ENCODE measurements at regions not wholly inside any gene's neighbourhood (a gene's known extent, or its start where the extent isn't known, plus 50 kb on each side); places are given as distances from the start of the nearest gene placed in this dataset.

DNA sequence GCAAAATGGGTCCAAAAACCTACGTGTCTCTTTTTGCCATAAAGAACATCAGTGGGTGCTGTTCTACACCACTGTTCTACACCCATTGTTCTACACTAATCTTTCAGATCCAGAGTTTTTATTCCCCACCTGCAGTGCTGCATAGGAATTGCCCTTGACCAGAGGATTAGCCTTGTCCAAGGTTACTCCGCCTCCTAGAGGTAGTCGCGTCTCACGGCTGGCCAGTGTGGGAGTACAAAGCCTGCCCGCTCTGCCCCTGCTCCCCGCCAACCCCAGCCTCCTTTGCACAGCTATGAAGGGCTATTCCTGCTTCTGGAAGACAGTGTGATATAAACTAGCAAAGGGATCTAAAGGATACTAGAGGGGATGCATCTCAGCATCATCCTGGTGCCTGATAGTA is 222.1 kb upstream of the LMCD1 start:
- H3K9me3 ChIP-seq (ENCODE audit: control extremely low read depth in 1 of 5, control insufficient read depth in 4 of 5, insufficient read depth in 2 of 5, low read depth in 1 of 5, low read length in 4 of 5): no peaks in the 10 kb centered on the region
- H3K36me3 ChIP-seq (ENCODE audit: control insufficient read depth in 4 of 4, insufficient read depth in 4 of 4, low read length in 3 of 4): no peaks in the 10 kb centered on the region
- 98% methylated on average over 6 of the region's 7 CpGs for WGBS (ENCODE audit: insufficient coverage)
- no peaks in the 10 kb centered on the region for H3K27me3 ChIP-seq (replicated peaks in 2 of 5; ENCODE audit: control insufficient read depth in 4 of 5, insufficient read depth in 5 of 5, low read length in 4 of 5)
- no peak for DNase-seq
- H3K27ac ChIP-seq (ENCODE audit: insufficient read depth in 1 of 2, low read depth in 1 of 2, low read length in 2 of 2, poor library complexity in 1 of 2, severe bottlenecking in 2 of 2): no peak overlapping the region
- CTCF ChIA-PET: interaction anchor here (0.6 kb wide), 1 partner anchor 8 kb away, joined by 3 read pairs; no protein-coding TSS in a partner anchor
- H3K4me3 ChIP-seq (ENCODE audit: control insufficient read depth in 1 of 7, extremely low read depth in 1 of 7, insufficient read depth in 4 of 7, low read depth in 2 of 7, low read length in 6 of 7): no peak overlapping the region
- no peaks in the 10 kb centered on the region for H3K4me1 ChIP-seq (ENCODE audit: control extremely low read depth in 1 of 4, control insufficient read depth in 4 of 4, insufficient read depth in 4 of 4, low read length in 3 of 4)
- POLR2A ChIA-PET: no interaction called here

DNA sequence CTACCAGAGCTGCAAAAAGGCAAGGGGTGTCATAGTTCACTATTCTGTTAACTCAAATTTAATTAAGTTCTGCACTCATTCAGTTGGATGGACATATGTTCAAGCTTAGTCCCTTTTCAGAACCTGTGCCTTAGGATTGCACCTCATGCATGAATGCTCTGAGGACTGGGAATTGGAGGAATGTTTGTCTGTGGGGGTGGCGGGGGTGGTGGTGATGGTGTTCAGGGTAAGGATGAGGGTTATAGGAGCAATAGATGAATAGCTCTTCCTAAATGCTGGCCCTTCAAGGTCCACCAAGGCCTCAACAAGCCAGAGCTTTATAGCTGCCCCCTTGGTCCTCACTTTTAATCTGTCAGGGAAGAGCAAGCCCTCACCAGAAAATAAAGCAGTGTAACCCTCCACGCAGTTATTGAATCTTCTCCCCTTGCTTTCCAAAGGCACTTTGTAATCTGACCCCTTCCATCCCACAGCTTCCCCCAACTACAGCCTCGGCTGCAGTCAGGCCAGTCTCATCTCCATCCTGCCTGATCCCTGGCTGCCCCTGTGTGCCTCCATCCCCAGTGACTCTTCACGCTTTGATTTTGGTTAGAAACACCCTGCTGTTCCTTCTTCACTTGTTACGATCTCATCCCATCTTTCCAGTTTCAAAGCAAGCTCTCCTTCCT is 221.6 kb upstream of the LMCD1 start:
- Histone ChIP-seq H3K36me3 (ENCODE audit: control insufficient read depth in 4 of 4, insufficient read depth in 4 of 4, low read length in 3 of 4) (no peaks in the 10 kb centered on the region), H3K4me3 (ENCODE audit: control insufficient read depth in 1 of 7, extremely low read depth in 1 of 7, insufficient read depth in 4 of 7, low read depth in 2 of 7, low read length in 6 of 7) (no peak overlapping the region), H3K27me3 (replicated peaks in 2 of 5; ENCODE audit: control insufficient read depth in 4 of 5, insufficient read depth in 5 of 5, low read length in 4 of 5) (no peaks in the 10 kb centered on the region), H3K27ac (ENCODE audit: insufficient read depth in 1 of 2, low read depth in 1 of 2, low read length in 2 of 2, poor library complexity in 1 of 2, severe bottlenecking in 2 of 2) (no peak overlapping the region), H3K9me3 (ENCODE audit: control extremely low read depth in 1 of 5, control insufficient read depth in 4 of 5, insufficient read depth in 2 of 5, low read depth in 1 of 5, low read length in 4 of 5) (no peaks in the 10 kb centered on the region), H3K4me1 (ENCODE audit: control extremely low read depth in 1 of 4, control insufficient read depth in 4 of 4, insufficient read depth in 4 of 4, low read length in 3 of 4) (no peaks in the 10 kb centered on the region)
- ChIA-PET CTCF (no interaction called here), POLR2A (no interaction called here)
- no peak for DNase-seq
- WGBS (ENCODE audit: insufficient coverage): 95% methylated on average over 4 of the region's 5 CpGs

DNA sequence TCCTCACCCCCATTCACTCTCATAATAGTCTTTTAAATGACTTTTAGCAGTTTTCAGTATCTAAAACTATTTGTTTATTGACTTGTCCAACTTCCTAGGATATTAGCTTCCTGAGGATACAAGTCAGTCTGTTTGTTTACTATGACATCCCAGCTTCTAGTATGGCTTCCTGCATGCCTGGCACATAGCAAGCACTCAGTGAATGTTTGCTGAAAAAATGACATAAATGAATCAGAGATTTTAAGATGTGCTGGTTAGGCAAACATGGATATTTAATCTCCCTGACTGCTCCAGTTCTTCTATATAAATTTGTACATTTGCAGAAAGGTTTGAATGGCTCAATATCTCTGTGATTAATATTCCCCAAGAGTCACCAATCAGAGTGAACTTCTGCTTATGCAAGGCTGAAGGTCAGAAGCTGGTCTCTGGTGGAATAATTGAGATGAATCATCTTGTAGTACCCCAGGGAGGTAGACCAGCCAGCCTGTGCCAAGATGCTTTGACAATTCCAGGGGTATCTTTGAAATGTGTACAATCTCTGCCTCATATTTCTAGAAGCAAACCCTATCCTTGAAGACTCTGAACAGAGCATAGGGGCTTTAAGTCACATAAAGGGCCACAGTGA is 219.0 kb upstream of the LMCD1 start:
- DNase-seq: no peak
- no peaks in the 10 kb centered on the region for H3K36me3 ChIP-seq (ENCODE audit: control insufficient read depth in 4 of 4, insufficient read depth in 4 of 4, low read length in 3 of 4)
- H3K27ac ChIP-seq (ENCODE audit: insufficient read depth in 1 of 2, low read depth in 1 of 2, low read length in 2 of 2, poor library complexity in 1 of 2, severe bottlenecking in 2 of 2): no peak overlapping the region
- ChIA-PET CTCF (interaction anchor here (1.5 kb wide), 1 partner anchor 31 kb away, joined by 3 read pairs; no protein-coding TSS in a partner anchor), POLR2A (no interaction called here)
- no peaks in the 10 kb centered on the region for H3K9me3 ChIP-seq (ENCODE audit: control extremely low read depth in 1 of 5, control insufficient read depth in 4 of 5, insufficient read depth in 2 of 5, low read depth in 1 of 5, low read length in 4 of 5)
- no peaks in the 10 kb centered on the region for H3K27me3 ChIP-seq (replicated peaks in 2 of 5; ENCODE audit: control insufficient read depth in 4 of 5, insufficient read depth in 5 of 5, low read length in 4 of 5)
- H3K4me3 ChIP-seq (ENCODE audit: control insufficient read depth in 1 of 7, extremely low read depth in 1 of 7, insufficient read depth in 4 of 7, low read depth in 2 of 7, low read length in 6 of 7): no peak overlapping the region
- no peaks in the 10 kb centered on the region for H3K4me1 ChIP-seq (ENCODE audit: control extremely low read depth in 1 of 4, control insufficient read depth in 4 of 4, insufficient read depth in 4 of 4, low read length in 3 of 4)

GRCh38 chr3:8283193-8283592 is 218.4 kb upstream of the LMCD1 start:
- no peaks in the 10 kb centered on the region for H3K36me3 ChIP-seq (ENCODE audit: control insufficient read depth in 4 of 4, insufficient read depth in 4 of 4, low read length in 3 of 4)
- WGBS (ENCODE audit: insufficient coverage): no CpG with 5 or more reads among the region's 1 CpG
- H3K27ac ChIP-seq (ENCODE audit: insufficient read depth in 1 of 2, low read depth in 1 of 2, low read length in 2 of 2, poor library complexity in 1 of 2, severe bottlenecking in 2 of 2): no peak overlapping the region
- no peak for DNase-seq
- H3K4me3 ChIP-seq (ENCODE audit: control insufficient read depth in 1 of 7, extremely low read depth in 1 of 7, insufficient read depth in 4 of 7, low read depth in 2 of 7, low read length in 6 of 7): no peak overlapping the region
- no peaks in the 10 kb centered on the region for H3K27me3 ChIP-seq (replicated peaks in 2 of 5; ENCODE audit: control insufficient read depth in 4 of 5, insufficient read depth in 5 of 5, low read length in 4 of 5)
- POLR2A ChIA-PET: no interaction called here
- H3K9me3 ChIP-seq (ENCODE audit: control extremely low read depth in 1 of 5, control insufficient read depth in 4 of 5, insufficient read depth in 2 of 5, low read depth in 1 of 5, low read length in 4 of 5): no peaks in the 10 kb centered on the region
- H3K4me1 ChIP-seq (ENCODE audit: control extremely low read depth in 1 of 4, control insufficient read depth in 4 of 4, insufficient read depth in 4 of 4, low read length in 3 of 4): no peaks in the 10 kb centered on the region
- CTCF ChIA-PET: interaction anchor here (1.5 kb wide), 1 partner anchor 31 kb away, joined by 3 read pairs; no protein-coding TSS in a partner anchor

DNA sequence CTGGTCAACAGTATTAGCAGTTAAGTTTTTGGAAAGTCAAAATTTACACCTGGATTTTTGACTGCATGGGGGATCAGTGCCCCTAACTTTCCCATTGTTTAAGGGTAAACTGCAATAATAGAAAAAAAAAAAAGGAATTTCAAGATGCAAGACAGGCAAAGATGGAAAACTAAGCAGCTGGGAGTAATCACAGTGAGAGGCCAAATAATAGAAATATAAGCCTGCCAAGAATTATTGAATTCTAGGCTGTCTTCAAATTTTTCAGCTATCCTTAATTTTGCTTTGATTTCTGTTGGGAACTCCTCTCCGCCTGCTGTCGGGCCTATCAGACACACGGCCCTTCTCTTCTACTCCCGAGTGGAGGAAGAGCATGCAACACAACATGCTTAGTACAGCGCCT is 215.5 kb upstream of the LMCD1 start:
- Histone ChIP-seq H3K27me3 (replicated peaks in 2 of 5; ENCODE audit: control insufficient read depth in 4 of 5, insufficient read depth in 5 of 5, low read length in 4 of 5) (no peaks in the 10 kb centered on the region), H3K4me1 (ENCODE audit: control extremely low read depth in 1 of 4, control insufficient read depth in 4 of 4, insufficient read depth in 4 of 4, low read length in 3 of 4) (no peaks in the 10 kb centered on the region), H3K9me3 (ENCODE audit: control extremely low read depth in 1 of 5, control insufficient read depth in 4 of 5, insufficient read depth in 2 of 5, low read depth in 1 of 5, low read length in 4 of 5) (no peaks in the 10 kb centered on the region), H3K36me3 (ENCODE audit: control insufficient read depth in 4 of 4, insufficient read depth in 4 of 4, low read length in 3 of 4) (no peaks in the 10 kb centered on the region), H3K27ac (ENCODE audit: insufficient read depth in 1 of 2, low read depth in 1 of 2, low read length in 2 of 2, poor library complexity in 1 of 2, severe bottlenecking in 2 of 2) (no peak overlapping the region), H3K4me3 (ENCODE audit: control insufficient read depth in 1 of 7, extremely low read depth in 1 of 7, insufficient read depth in 4 of 7, low read depth in 2 of 7, low read length in 6 of 7) (no peak overlapping the region)
- no peak for DNase-seq
- ChIA-PET CTCF (no interaction called here), POLR2A (no interaction called here)
- WGBS (ENCODE audit: insufficient coverage): 100% methylated on average over 4 of the region's 5 CpGs

GRCh38 chr3:8286749-8287148 is 214.9 kb upstream of the LMCD1 start:
- ChIA-PET CTCF (no interaction called here), POLR2A (no interaction called here)

GRCh38 chr3:8290611-8291010 is 211.0 kb upstream of the LMCD1 start:
- DNase-seq: no peak
- POLR2A ChIA-PET: no interaction called here

More at GRCh38 chr3:8286749-8287148, 214.9 kb upstream of the LMCD1 start:
- Histone ChIP-seq H3K4me3 (ENCODE audit: control insufficient read depth in 1 of 7, extremely low read depth in 1 of 7, insufficient read depth in 4 of 7, low read depth in 2 of 7, low read length in 6 of 7) (no peak overlapping the region), H3K4me1 (ENCODE audit: control extremely low read depth in 1 of 4, control insufficient read depth in 4 of 4, insufficient read depth in 4 of 4, low read length in 3 of 4) (no peaks in the 10 kb centered on the region), H3K27me3 (replicated peaks in 2 of 5; ENCODE audit: control insufficient read depth in 4 of 5, insufficient read depth in 5 of 5, low read length in 4 of 5) (no peaks in the 10 kb centered on the region), H3K27ac (ENCODE audit: insufficient read depth in 1 of 2, low read depth in 1 of 2, low read length in 2 of 2, poor library complexity in 1 of 2, severe bottlenecking in 2 of 2) (no peak overlapping the region), H3K36me3 (ENCODE audit: control insufficient read depth in 4 of 4, insufficient read depth in 4 of 4, low read length in 3 of 4) (no peaks in the 10 kb centered on the region), H3K9me3 (ENCODE audit: control extremely low read depth in 1 of 5, control insufficient read depth in 4 of 5, insufficient read depth in 2 of 5, low read depth in 1 of 5, low read length in 4 of 5) (no peaks in the 10 kb centered on the region)
- DNase-seq: no peak

More at GRCh38 chr3:8290611-8291010, 211.0 kb upstream of the LMCD1 start:
- no peak overlapping the region for H3K4me3 ChIP-seq (ENCODE audit: control insufficient read depth in 1 of 7, extremely low read depth in 1 of 7, insufficient read depth in 4 of 7, low read depth in 2 of 7, low read length in 6 of 7)
- H3K4me1 ChIP-seq (ENCODE audit: control extremely low read depth in 1 of 4, control insufficient read depth in 4 of 4, insufficient read depth in 4 of 4, low read length in 3 of 4): no peaks in the 10 kb centered on the region
- WGBS (ENCODE audit: insufficient coverage): 94% methylated on average over 2 of the region's 2 CpGs
- no peaks in the 10 kb centered on the region for H3K36me3 ChIP-seq (ENCODE audit: control insufficient read depth in 4 of 4, insufficient read depth in 4 of 4, low read length in 3 of 4)
- no peaks in the 10 kb centered on the region for H3K9me3 ChIP-seq (ENCODE audit: control extremely low read depth in 1 of 5, control insufficient read depth in 4 of 5, insufficient read depth in 2 of 5, low read depth in 1 of 5, low read length in 4 of 5)
- H3K27ac ChIP-seq (ENCODE audit: insufficient read depth in 1 of 2, low read depth in 1 of 2, low read length in 2 of 2, poor library complexity in 1 of 2, severe bottlenecking in 2 of 2): no peak overlapping the region
- CTCF ChIA-PET: no interaction called here
- H3K27me3 ChIP-seq (replicated peaks in 2 of 5; ENCODE audit: control insufficient read depth in 4 of 5, insufficient read depth in 5 of 5, low read length in 4 of 5): no peaks in the 10 kb centered on the region
